RWPE1 (cell line): ENCODE measurements at regions not wholly inside any gene's neighbourhood (a gene's known extent, or its start where the extent isn't known, plus 50 kb on each side); places are given as distances from the start of the nearest gene placed in this dataset.
"Not testable (repeated sequence)": the region's sequence is repeated elsewhere in the genome, so short reads cannot be mapped to it uniquely, and the experiment has no call there.

ENCODE experiments used
- CTCF ChIA-PET: fragments of 350-600 bp; sonication (Branson Sonifier 250); formaldehyde crosslinking; extraction: SDS; loops from one replicate; lab custom pipeline; 2021; lab: Yijun Ruan, JAX
- POLR2A ChIA-PET: fragments of 400-600 bp; formaldehyde crosslinking; extraction: SDS; loops from one replicate; lab custom pipeline; 2020; ENCODE audit warnings: antibody characterized with exemption; ENCODE audit not compliant: low non-redundant PET; lab: Yijun Ruan, JAX
- DNase-seq: peaks from one replicate; pipeline ENCODE4 v3.0.0; 2012; ENCODE audit warnings: low spot score
- H3K27ac ChIP-seq: fragments of 450-650 bp; 2 replicates; pipeline ENCODE4 v1.5.1; 2017
- CTCF ChIP-seq: fragments of 450-650 bp; conservative IDR thresholded peaks from 2 replicates; pipeline ENCODE4 v1.5.1; 2017; ENCODE audit warnings: low read depth, mild to moderate bottlenecking

DNA sequence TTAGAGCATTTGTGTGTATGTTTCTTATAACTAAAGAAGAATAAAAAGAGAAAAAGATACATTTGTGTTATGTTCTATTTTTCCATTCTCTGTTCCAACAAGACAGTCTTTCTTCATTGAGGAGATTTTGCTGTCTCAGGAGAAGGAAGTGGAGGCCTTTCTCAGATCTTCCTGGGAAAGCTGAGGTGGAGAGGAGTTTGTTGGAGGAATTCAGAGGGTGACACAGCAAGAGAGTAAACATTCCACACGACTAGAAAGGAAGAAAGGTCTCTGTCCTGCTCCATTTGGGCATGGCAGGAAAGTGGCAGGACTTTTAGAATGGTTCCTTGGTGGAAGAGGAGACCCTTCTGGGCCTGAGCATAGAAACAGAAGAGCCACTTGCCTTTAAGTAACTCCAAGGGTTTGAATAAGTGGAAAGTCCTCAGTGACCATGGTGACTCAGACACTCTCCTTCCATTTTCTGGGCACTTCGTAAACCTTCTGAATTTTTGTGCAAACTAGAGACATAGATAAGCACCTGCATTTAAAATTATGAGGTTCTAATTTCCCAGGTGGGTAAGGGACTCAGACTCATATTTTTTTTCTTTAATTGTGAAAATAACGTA lies 52.3 kb upstream of the COL5A2 start:
- TF ChIP-seq CTCF = no peak
- H3K27ac ChIP-seq = no peak overlapping the region
- CTCF ChIA-PET = no interaction called here
- POLR2A ChIA-PET = no interaction called here
- DNase-seq = no peak

DNA sequence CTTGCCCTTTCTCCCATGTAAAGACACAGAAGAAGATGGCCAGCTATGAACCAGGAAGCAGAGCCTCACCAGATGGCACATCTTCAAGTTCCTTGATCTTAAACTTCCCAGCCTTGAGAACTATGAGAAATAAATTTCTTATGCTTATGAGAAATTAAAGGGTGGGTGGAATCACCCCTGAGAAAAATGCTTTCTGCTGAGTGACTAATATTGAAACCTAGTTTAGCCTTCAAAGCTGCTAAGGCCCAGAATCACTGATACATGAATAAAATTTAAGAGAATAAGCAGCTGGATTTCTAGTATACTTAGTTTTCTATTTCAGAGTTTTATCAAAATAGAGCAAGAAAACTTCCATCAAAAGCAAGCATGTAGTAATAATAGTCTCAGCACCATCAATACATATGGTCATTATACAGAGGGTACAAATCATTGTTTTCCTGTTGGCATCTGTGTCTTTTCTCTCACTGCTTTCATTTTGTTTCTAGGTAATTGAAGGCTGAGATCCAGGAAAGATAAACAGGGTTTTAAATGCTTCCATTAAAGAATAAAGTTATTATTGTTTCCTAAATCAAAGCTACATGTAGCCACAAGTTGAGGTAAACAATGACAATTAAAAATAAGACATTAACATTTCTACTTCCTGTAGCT lies 53.3 kb upstream of the COL5A2 start:
- ChIA-PET CTCF (no interaction called here), POLR2A (no interaction called here)
- no peak overlapping the region for H3K27ac ChIP-seq
- DNase-seq = no peak
- no peak for TF ChIP-seq CTCF

DNA sequence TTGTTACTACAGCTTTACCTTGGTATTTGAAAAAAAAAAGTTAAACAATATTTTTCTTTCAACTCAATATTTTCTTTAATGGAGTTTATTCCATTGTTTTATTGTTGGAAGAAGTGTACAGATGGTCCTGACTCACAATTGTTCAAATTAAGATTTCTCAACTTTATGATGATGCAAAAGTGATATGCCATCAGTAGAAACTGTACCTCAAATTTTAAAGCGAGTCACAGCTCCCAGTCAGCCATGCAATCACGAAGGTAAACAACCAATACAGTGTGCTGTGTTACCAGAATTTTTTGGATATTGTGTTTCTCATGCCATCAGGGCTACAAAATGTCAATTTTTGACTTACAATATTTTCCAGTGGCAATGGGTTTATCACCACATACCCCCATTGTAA lies 54.0 kb upstream of the COL5A2 start:
- DNase-seq = no peak
- POLR2A ChIA-PET = no interaction called here
- TF ChIP-seq CTCF = no peak
- CTCF ChIA-PET = no interaction called here
- no peak overlapping the region for H3K27ac ChIP-seq

GRCh38 chr2:189234991-189235390 lies 55.4 kb upstream of the COL5A2 start:
- POLR2A ChIA-PET = no interaction called here
- no peak overlapping the region for H3K27ac ChIP-seq
- DNase-seq = no peak
- CTCF ChIA-PET = no interaction called here
- TF ChIP-seq CTCF = no peak

DNA sequence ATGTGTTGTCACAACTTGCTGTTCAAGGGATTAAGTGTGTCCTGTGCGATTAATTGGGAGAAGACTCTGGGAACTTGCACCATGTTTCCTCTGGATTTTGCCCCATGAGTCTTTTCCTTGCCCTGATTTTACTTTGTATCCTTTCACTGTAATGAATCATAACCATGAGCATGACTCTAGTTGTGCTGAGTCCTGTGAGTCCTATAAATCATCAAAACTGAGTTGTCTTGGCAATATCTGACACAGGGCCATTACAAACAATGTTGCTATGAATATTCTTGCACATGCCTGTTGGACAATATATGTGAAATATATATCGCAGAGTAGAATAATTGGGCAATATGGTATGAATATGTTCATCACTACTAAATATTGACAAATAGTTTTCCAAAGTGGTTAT lies 56.5 kb upstream of the COL5A2 start:
- no peak for TF ChIP-seq CTCF
- DNase-seq = peak; percentile 16
- ChIA-PET CTCF (no interaction called here), POLR2A (no interaction called here)
- no peak overlapping the region for H3K27ac ChIP-seq

DNA sequence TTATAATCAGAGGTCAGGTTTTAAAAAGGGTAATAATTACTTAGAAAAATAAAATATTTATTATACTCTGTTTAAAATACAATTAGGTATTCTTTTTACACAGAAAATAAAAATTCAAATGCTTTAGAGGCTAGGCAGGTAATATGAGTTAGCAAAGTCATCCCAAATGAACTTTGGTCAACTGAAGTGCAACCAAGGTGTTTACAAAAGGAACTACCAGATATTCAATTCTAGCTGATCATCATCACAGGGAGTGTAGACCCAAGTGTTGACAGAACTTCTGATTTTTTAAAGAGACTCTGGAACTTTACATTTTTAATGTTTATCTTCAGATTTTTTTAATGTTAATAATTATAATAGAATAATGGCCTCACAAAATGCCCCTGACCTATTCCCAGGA lies 59.3 kb upstream of the COL5A2 start:
- no peak overlapping the region for H3K27ac ChIP-seq
- no peak for DNase-seq
- CTCF ChIA-PET = no interaction called here
- POLR2A ChIA-PET = no interaction called here
- no peak for TF ChIP-seq CTCF

- CTCF ChIA-PET, DNase-seq: not testable (repeated sequence)
These were observed 64.3 kb upstream of the COL5A2 start for GRCh38 chr2:189243843-189244242.

More at GRCh38 chr2:189243843-189244242, 64.3 kb upstream of the COL5A2 start:
- H3K27ac ChIP-seq, POLR2A ChIA-PET: not testable (repeated sequence)
